Keratinocyte (primary cell): ENCODE measurements at regions not wholly inside any gene's neighbourhood (a gene's known extent, or its start where the extent isn't known, plus 50 kb on each side); places are given as distances from the start of the nearest gene placed in this dataset.

Source experiments
- DNase-seq: peaks from one replicate; pipeline ENCODE4 v3.0.0-alpha.2; 2011; ENCODE audit warnings: low read depth, missing footprints, low spot score
- FAIRE-seq: peaks from 2 replicates; lab custom pipeline; 2011; peaks lifted over from hg19 to GRCh38; lab: Jason Lieb, UNC
- H2AFZ ChIP-seq: 2 replicates; pipeline ENCODE4 v1.6.0; 2012; ENCODE audit warnings: low read length, control low read depth, inconsistent platforms; ENCODE audit not compliant: control insufficient read depth
- H3K27ac ChIP-seq: 2 replicates; pipeline ENCODE4 v1.5.1; 2011; ENCODE audit warnings: low read length; ENCODE audit not compliant: control insufficient read depth, insufficient read depth
- H3K27me3 ChIP-seq: 3 replicates; pipeline ENCODE4 v1.6.0; 2011; ENCODE audit warnings: low read length; ENCODE audit not compliant: control insufficient read depth, insufficient read depth; ENCODE audit errors: extremely low read depth
- H3K36me3 ChIP-seq, 2 experiments: 2 replicates in 1 of 2; 3 replicates in 1 of 2; pipeline ENCODE4 v1.5.1; 2011; ENCODE audit warnings: low read length in 2 of 2, mild to moderate bottlenecking in 1 of 2; ENCODE audit not compliant: control insufficient read depth in 2 of 2, insufficient read depth in 2 of 2; ENCODE audit errors: extremely low read depth in 1 of 2
- H3K4me1 ChIP-seq: 3 replicates; pipeline ENCODE4 v1.5.1; 2011; ENCODE audit warnings: low read length; ENCODE audit not compliant: control insufficient read depth, insufficient read depth; ENCODE audit errors: extremely low read depth
- H3K4me2 ChIP-seq: 3 replicates; pipeline ENCODE4 v1.6.0; 2011; ENCODE audit warnings: low read depth, low read length; ENCODE audit not compliant: control insufficient read depth, insufficient read depth; ENCODE audit errors: extremely low read depth
- H3K4me3 ChIP-seq, 3 experiments: fragments of 200-600 bp in 1 of 3; sonication (generic) in 1 of 3; 2 replicates in 2 of 3; 3 replicates in 1 of 3; pipeline ENCODE4 v1.5.1; 2011 to 2016; ENCODE audit warnings: low read length in 3 of 3, mild to moderate bottlenecking in 3 of 3, control low read depth in 2 of 3, inconsistent platforms in 1 of 3, low read depth in 1 of 3, mixed read lengths in 1 of 3, mixed run types in 1 of 3, moderate library complexity in 1 of 3; ENCODE audit not compliant: control insufficient read depth in 2 of 3, insufficient read depth in 2 of 3; ENCODE audit errors: extremely low read depth in 1 of 3
- H3K79me2 ChIP-seq: 2 replicates; pipeline ENCODE4 v1.6.0; 2012; ENCODE audit warnings: low read length; ENCODE audit not compliant: control insufficient read depth, insufficient read depth
- H3K9ac ChIP-seq: 3 replicates; pipeline ENCODE4 v1.6.0; 2011; ENCODE audit warnings: low read length; ENCODE audit not compliant: control insufficient read depth, insufficient read depth; ENCODE audit errors: extremely low read depth
- H3K9me1 ChIP-seq: 3 replicates; pipeline ENCODE4 v1.6.0; 2011; ENCODE audit warnings: low read length; ENCODE audit not compliant: control insufficient read depth, insufficient read depth; ENCODE audit errors: extremely low read depth
- H3K9me3 ChIP-seq: 2 replicates; pipeline ENCODE4 v1.5.1; 2012; ENCODE audit warnings: low read depth, low read length; ENCODE audit not compliant: control insufficient read depth
- H4K20me1 ChIP-seq: 3 replicates; pipeline ENCODE4 v1.6.0; 2011; ENCODE audit warnings: low read length; ENCODE audit not compliant: control insufficient read depth, insufficient read depth; ENCODE audit errors: extremely low read depth
- CTCF ChIP-seq, 3 experiments: IDR thresholded peaks in 1 of 3; conservative IDR thresholded peaks in 1 of 3; optimal IDR thresholded peaks in 1 of 3; 2 replicates in 2 of 3; 3 replicates in 1 of 3; pipeline versions ENCODE3 to v1.5.1; 2011; ENCODE audit warnings: low read length in 3 of 3, mild to moderate bottlenecking in 3 of 3, moderate library complexity in 2 of 3, control low read depth in 1 of 3, inconsistent platforms in 1 of 3; ENCODE audit not compliant: insufficient read depth in 2 of 3; ENCODE audit errors: extremely low read depth in 1 of 3
- EZH2 ChIP-seq: IDR thresholded peaks from one replicate; pipeline ENCODE4 v1.6.1; 2012; ENCODE audit warnings: inconsistent platforms, mild to moderate bottlenecking, low read length, moderate library complexity
- dilution Hi-C: fragments of 300-500 bp; cut with MboI; formaldehyde crosslinking; loops from one replicate; pipeline ENCODE4 v1.7.0; 2020; ENCODE audit warnings: low sequenced_read_pairs; ENCODE audit not compliant: extremely low pct_ligation_motif_present

GRCh38 chr3:66592016-66592761, 91.4 kb upstream of the LRIG1 start:
- no peak overlapping the region for H3K27ac ChIP-seq
- H2AFZ ChIP-seq = no peak overlapping the region
- dilution Hi-C loops = no loop called here
- no peak overlapping the region for H3K4me3 ChIP-seq
- no peak overlapping the region for H3K9ac ChIP-seq
- FAIRE-seq (no peak), DNase-seq (no peak)
- no peaks in the 10 kb centered on the region for H4K20me1 ChIP-seq
- no peaks in the 10 kb centered on the region for H3K9me3 ChIP-seq
- H3K36me3 ChIP-seq = no peaks in the 10 kb centered on the region
- no peak overlapping the region for H3K4me2 ChIP-seq
- TF ChIP-seq EZH2 (no peak), CTCF (optimal IDR thresholded peaks at IDR 0.05 in 1 of 3, IDR thresholded peaks at IDR 0.05 in 1 of 3, conservative IDR thresholded peaks at IDR 0.05 in 1 of 3; ENCODE audit: extremely low read depth in 1 of 3, insufficient read depth in 2 of 3, low read length in 3 of 3) (no peak)
- no peaks in the 10 kb centered on the region for H3K79me2 ChIP-seq
- H3K27me3 ChIP-seq = no peaks in the 10 kb centered on the region
- no peaks in the 10 kb centered on the region for H3K9me1 ChIP-seq
- peaks cover 5% of the 10 kb centered on the region for H3K4me1 ChIP-seq

- no peak overlapping the region for H3K9ac ChIP-seq
- H3K27ac ChIP-seq = no peak overlapping the region
These were observed 92.3 kb upstream of the LRIG1 start for GRCh38 chr3:66592927-66593625.

More at GRCh38 chr3:66592927-66593625, 92.3 kb upstream of the LRIG1 start:
- Histone ChIP-seq H2AFZ (no peak overlapping the region), H3K4me3 (no peak overlapping the region), H3K79me2 (no peaks in the 10 kb centered on the region), H3K9me1 (no peaks in the 10 kb centered on the region), H3K4me1 (peaks cover 5% of the 10 kb centered on the region), H3K27me3 (no peaks in the 10 kb centered on the region), H3K4me2 (no peak overlapping the region), H4K20me1 (no peaks in the 10 kb centered on the region), H3K9me3 (no peaks in the 10 kb centered on the region), H3K36me3 (no peaks in the 10 kb centered on the region)
- dilution Hi-C loops = no loop called here
- DNase-seq (no peak), FAIRE-seq (no peak)
- no peak for TF ChIP-seq EZH2
- no peak for TF ChIP-seq CTCF (optimal IDR thresholded peaks at IDR 0.05 in 1 of 3, IDR thresholded peaks at IDR 0.05 in 1 of 3, conservative IDR thresholded peaks at IDR 0.05 in 1 of 3; ENCODE audit: extremely low read depth in 1 of 3, insufficient read depth in 2 of 3, low read length in 3 of 3)
